NCI-H1930 (cell line): ENCODE measurements at regions not wholly inside any gene's neighbourhood (a gene's known extent, or its start where the extent isn't known, plus 50 kb on each side); places are given as distances from the start of the nearest gene placed in this dataset.
"Not testable (repeated sequence)": the region's sequence is repeated elsewhere in the genome, so short reads cannot be mapped to it uniquely, and the experiment has no call there.

Experiments
- DNase-seq, 2 experiments: peaks; one replicate each; lab custom pipeline; 2025; lab: John Stamatoyannopoulos, UW

DNA sequence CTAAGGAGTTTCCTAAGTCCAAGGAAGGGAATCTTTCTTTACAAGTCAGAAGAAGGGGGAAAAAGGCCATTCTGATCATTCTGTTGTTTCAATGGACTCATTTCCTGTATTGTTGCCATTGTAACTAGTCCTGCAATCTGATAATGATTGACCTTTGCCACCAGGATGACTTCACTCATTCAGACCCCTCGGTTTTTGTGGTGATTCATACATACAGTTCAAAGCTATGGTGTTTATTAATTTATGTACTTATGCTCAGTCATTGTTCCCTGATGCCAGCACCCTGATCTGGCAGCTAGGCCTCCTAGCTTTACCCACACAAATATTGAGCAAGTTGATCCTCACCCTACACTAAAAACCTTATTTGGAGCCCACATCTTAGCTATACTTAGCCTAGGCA, 57.6 kb upstream of the ZNF519 start:
- no peak for DNase-seq

DNA sequence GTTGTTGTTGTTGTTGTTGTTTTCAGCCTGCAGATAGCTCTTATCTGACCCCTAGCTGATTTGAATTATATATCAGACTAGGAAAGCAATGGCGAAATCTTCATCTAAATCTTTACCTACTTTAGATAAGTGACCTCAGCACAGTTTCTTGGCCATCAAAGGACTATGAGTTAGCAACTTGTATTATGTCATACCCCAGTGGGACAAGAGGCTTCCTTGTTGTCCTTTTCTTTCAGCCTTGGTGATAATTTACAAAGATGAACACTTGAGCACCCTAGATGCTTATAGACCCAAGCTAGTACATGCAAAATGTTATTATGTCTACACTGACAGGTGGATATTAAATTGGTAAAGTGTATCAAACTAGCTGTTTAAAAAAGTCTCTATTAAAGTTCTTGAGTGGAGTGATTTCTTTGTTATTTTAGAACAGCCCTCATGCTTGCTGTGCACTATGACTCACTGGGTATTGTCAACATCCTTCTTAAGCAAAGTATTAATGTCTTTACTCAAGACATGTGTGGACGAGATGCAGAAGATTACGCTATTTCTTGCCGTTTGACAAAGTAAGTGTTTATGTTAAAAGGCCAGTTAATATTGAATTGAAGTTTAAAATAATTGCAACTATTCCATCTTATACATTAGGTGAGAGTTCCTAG, 56.6 kb upstream of the ZNF519 start:
- DNase-seq = not testable (repeated sequence)
